HG02938 (cell line): ENCODE measurements at regions not wholly inside any gene's neighbourhood (a gene's known extent, or its start where the extent isn't known, plus 50 kb on each side); places are given as distances from the start of the nearest gene placed in this dataset.
"Not testable (repeated sequence)": the region's sequence is repeated elsewhere in the genome, so short reads cannot be mapped to it uniquely, and the experiment has no call there.

Experiments used
- ATAC-seq: cut with Tn5 transposase; IDR thresholded peaks from one replicate; pipeline ENCODE4 v1.9.1; 2021; ENCODE audit warnings: mild to moderate bottlenecking, moderate library complexity; ENCODE audit not compliant: unreplicated experiment

- no peak for ATAC-seq
These were observed 269.7 kb upstream of the ATP10A start for GRCh38 chr15:26132811-26133210.

GRCh38 chr15:26129852-26130251, 266.7 kb upstream of the ATP10A start:
- ATAC-seq: no peak

- ATAC-seq: no peak
These were observed 265.5 kb upstream of the ATP10A start for GRCh38 chr15:26128611-26129140.

GRCh38 chr15:26126819-26127387, 263.8 kb upstream of the ATP10A start:
- no peak for ATAC-seq

GRCh38 chr15:26126070-26126469, 262.9 kb upstream of the ATP10A start:
- no peak for ATAC-seq

- ATAC-seq: no peak
These were observed 262.5 kb upstream of the ATP10A start for GRCh38 chr15:26125664-26126063.

GRCh38 chr15:26119322-26119721, 256.2 kb upstream of the ATP10A start:
- no peak for ATAC-seq

GRCh38 chr15:26115229-26115943, 252.3 kb upstream of the ATP10A start:
- no peak for ATAC-seq

- not testable (repeated sequence) for ATAC-seq
These were observed 251.0 kb upstream of the ATP10A start for GRCh38 chr15:26114128-26114527.

GRCh38 chr15:26113296-26113695, 250.2 kb upstream of the ATP10A start:
- no peak for ATAC-seq

- ATAC-seq: no peak
These were observed 246.1 kb upstream of the ATP10A start for GRCh38 chr15:26109203-26109602.

GRCh38 chr15:26106556-26106955, 243.4 kb upstream of the ATP10A start:
- no peak for ATAC-seq

- ATAC-seq: no peak
These were observed 239.9 kb upstream of the ATP10A start for GRCh38 chr15:26103002-26103404.

GRCh38 chr15:26102365-26102764, 239.2 kb upstream of the ATP10A start:
- no peak for ATAC-seq

GRCh38 chr15:26101443-26101842, 238.3 kb upstream of the ATP10A start:
- no peak for ATAC-seq

- ATAC-seq: no peak
These were observed 235.7 kb upstream of the ATP10A start for GRCh38 chr15:26098801-26099200.

- no peak for ATAC-seq
These were observed 234.1 kb upstream of the ATP10A start for GRCh38 chr15:26097216-26097615.

- no peak for ATAC-seq
These were observed 233.5 kb upstream of the ATP10A start for GRCh38 chr15:26096581-26096980.

- no peak for ATAC-seq
These were observed 232.7 kb upstream of the ATP10A start for GRCh38 chr15:26095710-26096330.

- no peak for ATAC-seq
These were observed 228.1 kb upstream of the ATP10A start for GRCh38 chr15:26091184-26091583.

- ATAC-seq: no peak
These were observed 224.8 kb upstream of the ATP10A start for GRCh38 chr15:26087881-26088280.

GRCh38 chr15:26087395-26087794, 224.3 kb upstream of the ATP10A start:
- no peak for ATAC-seq
